Type B pancreatic cell (in vitro differentiated cells): ENCODE measurements at regions not wholly inside any gene's neighbourhood (a gene's known extent, or its start where the extent isn't known, plus 50 kb on each side); places are given as distances from the start of the nearest gene placed in this dataset.

Experiments
- DNase-seq: peaks from one replicate; pipeline ENCODE4 v3.0.0; 2021; ENCODE audit warnings: mixed read lengths; ENCODE audit not compliant: unreplicated experiment; ENCODE audit errors: extremely low spot score
- H3K27ac Mint-ChIP-seq: 2 replicates; pipeline ENCODE4 v1.8.0; 2021; ENCODE audit warnings: mild to moderate bottlenecking, mixed read lengths
- H3K27me3 Mint-ChIP-seq: 2 replicates; pipeline ENCODE4 v1.8.0; 2021; ENCODE audit warnings: mixed read lengths
- H3K36me3 Mint-ChIP-seq: 2 replicates; pipeline ENCODE4 v1.8.0; 2021; ENCODE audit warnings: mixed read lengths
- H3K4me1 Mint-ChIP-seq: one replicate; pipeline ENCODE4 v1.8.0; 2021; ENCODE audit warnings: mixed read lengths; ENCODE audit not compliant: unreplicated experiment
- H3K4me3 Mint-ChIP-seq: 2 replicates; pipeline ENCODE4 v1.8.0; 2021; ENCODE audit warnings: mild to moderate bottlenecking, mixed read lengths
- H3K9me3 Mint-ChIP-seq: 2 replicates; pipeline ENCODE4 v1.8.0; 2021; ENCODE audit warnings: mixed read lengths
- CTCF ChIP-seq: fragments of 200-600 bp; sonication (generic); conservative IDR thresholded peaks from 2 replicates; pipeline ENCODE4 v1.5.0; 2021; ENCODE audit warnings: antibody characterized with exemption, mild to moderate bottlenecking

GRCh38 chr2:128447538-128447995, 128.9 kb upstream of the HS6ST1 start:
- Mint-ChIP-seq H3K4me1 (peaks cover 25% of the 10 kb centered on the region), H3K4me3 (no peak overlapping the region), H3K36me3 (no peaks in the 10 kb centered on the region), H3K27ac (no peak overlapping the region), H3K9me3 (no peaks in the 10 kb centered on the region), H3K27me3 (no peaks in the 10 kb centered on the region)
- no peak for TF ChIP-seq CTCF
- peak; percentile 65 for DNase-seq

- no peaks in the 10 kb centered on the region for H3K27me3 Mint-ChIP-seq
- no peaks in the 10 kb centered on the region for H3K36me3 Mint-ChIP-seq
- peaks cover 19% of the 10 kb centered on the region for H3K4me1 Mint-ChIP-seq
- no peak overlapping the region for H3K4me3 Mint-ChIP-seq
- no peak overlapping the region for H3K27ac Mint-ChIP-seq
- peak; percentile 64 for DNase-seq
- TF ChIP-seq CTCF, result no peak
- no peaks in the 10 kb centered on the region for H3K9me3 Mint-ChIP-seq
Measured at GRCh38 chr2:128448331-128449225, 129.9 kb upstream of the HS6ST1 start.

GRCh38 chr2:128449226-128450061, 130.8 kb upstream of the HS6ST1 start:
- peak; percentile 60 for DNase-seq
- no peak overlapping the region for H3K27ac Mint-ChIP-seq
- H3K9me3 Mint-ChIP-seq, result peaks cover under 1% of the 10 kb centered on the region
- H3K4me1 Mint-ChIP-seq, result peaks cover 19% of the 10 kb centered on the region
- no peak for TF ChIP-seq CTCF
- no peaks in the 10 kb centered on the region for H3K36me3 Mint-ChIP-seq
- no peak overlapping the region for H3K4me3 Mint-ChIP-seq
- no peaks in the 10 kb centered on the region for H3K27me3 Mint-ChIP-seq

GRCh38 chr2:128450211-128451024, 131.8 kb upstream of the HS6ST1 start:
- DNase-seq, result peak; percentile 44
- H3K36me3 Mint-ChIP-seq, result no peaks in the 10 kb centered on the region
- H3K9me3 Mint-ChIP-seq, result peaks cover 7% of the 10 kb centered on the region
- no peak overlapping the region for H3K4me3 Mint-ChIP-seq
- no peak for TF ChIP-seq CTCF
- no peak overlapping the region for H3K27ac Mint-ChIP-seq
- peaks cover 14% of the 10 kb centered on the region for H3K4me1 Mint-ChIP-seq
- no peaks in the 10 kb centered on the region for H3K27me3 Mint-ChIP-seq
